ENCODE measurements at regions not wholly inside any gene's neighbourhood (a gene's known extent, or its start where the extent isn't known, plus 50 kb on each side); places are given as distances from the start of the nearest gene placed in this dataset.

- no peak for TF ChIP-seq CTCF (IDR thresholded peaks at IDR 0.05; ENCODE audit: borderline replicate concordance, insufficient read depth, low read depth, low read length)
Observed at GRCh38 chr22:48934446-48934845, 893.2 kb downstream of the BRD1 start.

DNA sequence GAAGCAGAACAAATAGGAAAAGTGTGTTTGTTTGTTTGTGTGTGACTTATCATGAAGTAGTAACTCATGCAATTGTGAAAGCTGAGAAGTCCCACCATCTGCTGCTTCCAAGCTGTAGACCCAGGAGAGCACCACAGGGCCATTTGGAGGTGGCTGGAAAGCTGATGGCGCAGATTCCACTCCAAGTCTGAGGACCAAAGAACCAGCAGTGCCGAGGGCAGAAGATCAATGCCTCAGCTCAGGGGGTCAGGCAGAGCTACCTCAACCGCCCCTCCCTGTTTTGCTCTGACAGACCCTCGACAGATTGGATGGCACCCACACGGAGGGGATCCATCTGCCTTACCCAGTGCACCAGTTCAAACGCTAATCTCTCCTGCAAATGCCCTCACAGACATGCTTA lies 896.2 kb downstream of the BRD1 start:
- TF ChIP-seq CTCF (IDR thresholded peaks at IDR 0.05; ENCODE audit: borderline replicate concordance, insufficient read depth, low read depth, low read length), result no peak
- no peak overlapping the region for H3K4me3 ChIP-seq (ENCODE audit: low read depth, low read length)

More at GRCh38 chr22:48934446-48934845, 893.2 kb downstream of the BRD1 start:
- no peak overlapping the region for H3K4me3 ChIP-seq (ENCODE audit: low read depth, low read length)

GRCh38 chr22:48929276-48929790 lies 898.3 kb downstream of the BRD1 start:
- H3K4me3 ChIP-seq (ENCODE audit: low read depth, low read length), result no peak overlapping the region
- no peak for TF ChIP-seq CTCF (IDR thresholded peaks at IDR 0.05; ENCODE audit: borderline replicate concordance, insufficient read depth, low read depth, low read length)

DNA sequence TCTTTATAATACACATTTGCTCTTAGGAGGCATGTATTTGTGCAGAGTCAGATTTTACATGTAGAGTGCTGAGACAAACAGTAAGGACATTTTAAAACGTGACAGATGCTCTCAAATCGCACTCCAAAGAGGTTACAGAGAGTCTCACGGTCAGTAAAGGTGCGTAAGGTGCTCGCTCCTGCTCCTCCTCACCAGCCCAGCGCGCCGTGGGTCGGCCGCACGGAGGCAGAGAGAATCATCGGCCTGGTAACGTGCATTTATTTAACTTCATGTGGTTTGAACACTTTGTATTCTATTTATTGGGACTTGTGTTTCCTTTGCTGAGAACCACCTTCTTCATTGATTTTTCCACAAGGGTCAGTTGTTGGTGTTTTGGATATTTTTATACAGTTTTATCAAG lies 900.1 kb downstream of the BRD1 start:
- no peak overlapping the region for H3K4me3 ChIP-seq (ENCODE audit: low read depth, low read length)
- TF ChIP-seq CTCF (IDR thresholded peaks at IDR 0.05; ENCODE audit: borderline replicate concordance, insufficient read depth, low read depth, low read length), result no peak

- no peak overlapping the region for H3K4me3 ChIP-seq (ENCODE audit: low read depth, low read length)
- no peak for TF ChIP-seq CTCF (IDR thresholded peaks at IDR 0.05; ENCODE audit: borderline replicate concordance, insufficient read depth, low read depth, low read length)
Observed at GRCh38 chr22:48926643-48927042, 901.0 kb downstream of the BRD1 start.

DNA sequence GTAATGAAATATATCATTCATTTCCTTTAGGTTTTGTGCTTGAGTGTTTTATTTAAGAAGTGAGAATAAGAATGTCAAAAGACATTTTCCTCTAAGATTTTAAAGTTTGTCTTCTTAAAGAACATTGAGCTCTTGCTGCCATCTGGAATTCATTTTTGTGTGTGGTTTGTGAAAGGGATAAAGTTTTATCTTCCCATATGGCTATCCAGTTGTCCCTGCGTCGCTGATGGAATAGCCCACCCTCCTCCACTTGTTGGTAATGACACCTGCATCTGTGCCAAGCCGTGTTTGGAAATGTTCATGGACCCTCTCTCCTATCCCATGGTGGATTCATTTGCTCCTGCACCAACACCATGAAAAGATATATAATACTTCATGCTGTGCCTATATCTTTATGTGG lies 901.5 kb downstream of the BRD1 start:
- TF ChIP-seq CTCF (IDR thresholded peaks at IDR 0.05; ENCODE audit: borderline replicate concordance, insufficient read depth, low read depth, low read length), result no peak
- H3K4me3 ChIP-seq (ENCODE audit: low read depth, low read length), result no peak overlapping the region

DNA sequence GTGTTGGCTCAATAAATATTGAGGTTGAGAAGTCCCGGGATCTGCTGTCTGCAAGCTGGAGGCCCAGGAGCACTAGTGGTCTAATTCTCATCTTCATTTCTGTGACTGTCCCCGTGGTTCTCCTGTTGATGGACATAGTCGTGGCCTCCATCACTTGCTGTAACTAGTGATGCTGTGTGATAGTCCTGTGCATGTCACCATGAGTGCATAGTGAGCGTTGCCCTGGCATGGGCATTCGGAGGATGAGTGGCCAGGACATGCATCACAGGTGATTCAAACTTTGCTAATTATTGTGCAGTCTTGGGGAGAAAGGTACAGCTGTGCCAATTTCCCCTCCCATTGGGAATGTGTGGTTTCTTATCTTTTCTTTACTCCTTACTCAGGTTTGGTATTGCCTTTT lies 902.2 kb downstream of the BRD1 start:
- TF ChIP-seq CTCF (IDR thresholded peaks at IDR 0.05; ENCODE audit: borderline replicate concordance, insufficient read depth, low read depth, low read length), result no peak
- H3K4me3 ChIP-seq (ENCODE audit: low read depth, low read length), result no peak overlapping the region
